WERI-Rb-1 (cell line): ENCODE measurements at regions not wholly inside any gene's neighbourhood (a gene's known extent, or its start where the extent isn't known, plus 50 kb on each side); places are given as distances from the start of the nearest gene placed in this dataset.

Source experiments
- DNase-seq: peaks from one replicate; pipeline ENCODE4 v3.0.0-alpha.2; 2020
- H3K27ac ChIP-seq: fragments of 250-450 bp; sonication (Bioruptor Pico); 2 replicates; pipeline ENCODE4 v1.5.1; 2020; ENCODE audit warnings: mild to moderate bottlenecking, moderate library complexity
- H3K27me3 ChIP-seq: fragments of 250-450 bp; sonication (Bioruptor Pico); 2 replicates; pipeline ENCODE4 v1.5.1; 2021; ENCODE audit warnings: mild to moderate bottlenecking, low read depth, moderate library complexity; ENCODE audit not compliant: insufficient read depth, severe bottlenecking
- H3K36me3 ChIP-seq: fragments of 250-450 bp; sonication (Bioruptor Pico); 2 replicates; pipeline ENCODE4 v1.5.1; 2020; ENCODE audit warnings: mild to moderate bottlenecking, moderate library complexity
- H3K4me3 ChIP-seq: 2 replicates; pipeline ENCODE4 v1.5.1; 2011; ENCODE audit warnings: low read depth, mild to moderate bottlenecking, control low read depth, low read length
- H3K9me3 ChIP-seq: fragments of 250-450 bp; sonication (Bioruptor Pico); 2 replicates; pipeline ENCODE4 v1.5.1; 2021; ENCODE audit warnings: mild to moderate bottlenecking, moderate library complexity; ENCODE audit not compliant: severe bottlenecking
- CTCF ChIP-seq: IDR thresholded peaks from 2 replicates; pipeline ENCODE4 v1.5.1; 2011; ENCODE audit warnings: low read depth, mild to moderate bottlenecking, control low read depth, inconsistent platforms, low read length

- DNase-seq: no peak
- H3K27ac ChIP-seq: no peak overlapping the region
- H3K36me3 ChIP-seq: no peaks in the 10 kb centered on the region
- no peak overlapping the region for H3K4me3 ChIP-seq
- no peak for TF ChIP-seq CTCF
- no peaks in the 10 kb centered on the region for H3K27me3 ChIP-seq
- H3K9me3 ChIP-seq: peaks cover 2% of the 10 kb centered on the region
These were observed 254.6 kb upstream of the LRRC7 start for GRCh38 chr1:69313118-69313517.

- peaks cover 2% of the 10 kb centered on the region for H3K9me3 ChIP-seq
- no peak overlapping the region for H3K4me3 ChIP-seq
- no peak overlapping the region for H3K27ac ChIP-seq
- TF ChIP-seq CTCF: no peak
- no peaks in the 10 kb centered on the region for H3K27me3 ChIP-seq
- H3K36me3 ChIP-seq: no peaks in the 10 kb centered on the region
- no peak for DNase-seq
These were observed 252.3 kb upstream of the LRRC7 start for GRCh38 chr1:69315416-69315815.

GRCh38 chr1:69315823-69316222, 251.9 kb upstream of the LRRC7 start:
- Histone ChIP-seq H3K4me3 (no peak overlapping the region), H3K36me3 (no peaks in the 10 kb centered on the region), H3K27me3 (no peaks in the 10 kb centered on the region), H3K9me3 (peaks cover 2% of the 10 kb centered on the region), H3K27ac (no peak overlapping the region)
- DNase-seq: no peak
- TF ChIP-seq CTCF: no peak

- no peak overlapping the region for H3K4me3 ChIP-seq
- no peak overlapping the region for H3K27ac ChIP-seq
- H3K9me3 ChIP-seq: no peaks in the 10 kb centered on the region
- no peak for DNase-seq
- H3K27me3 ChIP-seq: no peaks in the 10 kb centered on the region
- no peaks in the 10 kb centered on the region for H3K36me3 ChIP-seq
- no peak for TF ChIP-seq CTCF
These were observed 248.4 kb upstream of the LRRC7 start for GRCh38 chr1:69319287-69319686.

GRCh38 chr1:69320757-69321211, 246.9 kb upstream of the LRRC7 start:
- H3K9me3 ChIP-seq: no peaks in the 10 kb centered on the region
- H3K27ac ChIP-seq: no peak overlapping the region
- H3K36me3 ChIP-seq: no peaks in the 10 kb centered on the region
- H3K27me3 ChIP-seq: no peaks in the 10 kb centered on the region
- no peak for DNase-seq
- no peak overlapping the region for H3K4me3 ChIP-seq
- no peak for TF ChIP-seq CTCF

GRCh38 chr1:69321311-69321710, 246.4 kb upstream of the LRRC7 start:
- H3K27ac ChIP-seq: no peak overlapping the region
- no peaks in the 10 kb centered on the region for H3K36me3 ChIP-seq
- no peak for TF ChIP-seq CTCF
- no peak for DNase-seq
- H3K9me3 ChIP-seq: no peaks in the 10 kb centered on the region
- no peak overlapping the region for H3K4me3 ChIP-seq
- H3K27me3 ChIP-seq: no peaks in the 10 kb centered on the region
